GM21717 (cell line): ENCODE measurements at regions not wholly inside any gene's neighbourhood (a gene's known extent, or its start where the extent isn't known, plus 50 kb on each side); places are given as distances from the start of the nearest gene placed in this dataset.

Experiments used
- ATAC-seq: cut with Tn5 transposase; IDR thresholded peaks from one replicate; pipeline ENCODE4 v1.9.1; 2021; ENCODE audit warnings: mild to moderate bottlenecking, moderate library complexity; ENCODE audit not compliant: unreplicated experiment

- no peak for ATAC-seq
These were observed 145.4 kb upstream of the BMP2 start for GRCh38 chr20:6622041-6622440.

GRCh38 chr20:6618051-6618450 lies 149.4 kb upstream of the BMP2 start:
- no peak for ATAC-seq

GRCh38 chr20:6616421-6616820 lies 151.1 kb upstream of the BMP2 start:
- no peak for ATAC-seq

DNA sequence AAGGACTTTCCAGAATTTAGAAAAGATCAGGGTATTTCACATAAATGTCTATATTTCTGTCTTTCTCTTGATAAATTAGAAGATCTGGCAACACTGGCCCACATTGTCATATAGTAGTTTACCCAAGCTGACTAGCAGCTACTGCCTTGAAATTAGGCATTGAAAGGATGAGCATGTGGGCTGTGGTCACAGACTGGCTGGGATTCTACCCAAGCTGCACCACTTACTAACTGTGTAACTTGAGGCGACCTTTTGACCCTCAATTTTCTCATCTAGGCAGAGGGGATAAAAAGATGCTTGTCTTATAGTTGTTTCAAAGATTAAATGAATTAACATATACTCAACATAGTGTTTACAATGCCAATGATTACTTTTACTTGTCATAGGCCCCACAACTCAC lies 152.7 kb upstream of the BMP2 start:
- no peak for ATAC-seq

- ATAC-seq = no peak
These were observed 154.1 kb upstream of the BMP2 start for GRCh38 chr20:6613280-6613861.

DNA sequence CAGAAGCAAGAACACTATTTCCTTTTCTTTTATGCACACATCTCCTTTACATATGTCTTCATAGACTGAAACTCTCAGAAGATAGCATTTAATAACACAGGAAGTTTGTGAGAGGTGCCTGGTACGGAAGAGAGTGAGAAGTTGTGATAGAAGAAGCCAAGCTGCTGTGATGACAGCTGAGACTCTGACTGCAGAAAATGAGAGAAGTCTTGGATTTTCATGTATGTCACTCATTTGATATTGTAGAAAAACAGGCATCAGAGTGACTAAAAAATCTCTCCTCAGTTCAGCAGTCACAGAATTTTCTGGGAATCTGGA lies 154.9 kb upstream of the BMP2 start:
- ATAC-seq = no peak

DNA sequence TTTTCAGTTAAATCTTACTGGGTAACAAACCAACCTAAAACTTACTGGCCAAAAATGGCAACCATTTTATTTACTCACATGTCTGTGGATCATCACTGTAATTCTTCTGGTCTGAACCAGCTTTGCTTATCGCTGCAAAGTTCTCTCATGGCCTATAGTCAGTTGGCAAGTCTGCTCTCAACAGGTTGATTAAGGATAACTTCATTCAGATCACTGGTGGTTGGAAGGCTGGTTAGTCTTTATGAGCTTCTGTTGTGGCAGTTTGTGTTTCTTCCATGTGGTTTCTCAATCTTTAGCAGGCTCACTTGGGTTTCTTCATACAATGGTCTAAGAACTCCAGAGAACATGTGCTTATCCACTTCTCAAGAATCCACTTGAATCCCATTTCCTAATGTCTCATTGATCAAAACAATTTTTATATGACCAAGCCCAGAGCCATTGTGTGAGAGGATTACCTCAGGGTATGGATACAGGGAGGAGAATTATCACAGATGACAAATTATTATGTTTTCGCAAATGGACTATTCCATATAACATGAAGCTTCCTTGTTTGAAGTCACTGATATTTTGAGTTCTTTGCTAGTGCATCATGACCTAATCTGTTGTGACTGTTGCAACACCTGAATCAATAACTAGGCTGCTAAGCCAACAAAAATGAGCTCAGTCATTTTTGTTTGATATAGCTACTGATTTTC lies 155.4 kb upstream of the BMP2 start:
- no peak for ATAC-seq

GRCh38 chr20:6606651-6607050 lies 160.8 kb upstream of the BMP2 start:
- no peak for ATAC-seq

DNA sequence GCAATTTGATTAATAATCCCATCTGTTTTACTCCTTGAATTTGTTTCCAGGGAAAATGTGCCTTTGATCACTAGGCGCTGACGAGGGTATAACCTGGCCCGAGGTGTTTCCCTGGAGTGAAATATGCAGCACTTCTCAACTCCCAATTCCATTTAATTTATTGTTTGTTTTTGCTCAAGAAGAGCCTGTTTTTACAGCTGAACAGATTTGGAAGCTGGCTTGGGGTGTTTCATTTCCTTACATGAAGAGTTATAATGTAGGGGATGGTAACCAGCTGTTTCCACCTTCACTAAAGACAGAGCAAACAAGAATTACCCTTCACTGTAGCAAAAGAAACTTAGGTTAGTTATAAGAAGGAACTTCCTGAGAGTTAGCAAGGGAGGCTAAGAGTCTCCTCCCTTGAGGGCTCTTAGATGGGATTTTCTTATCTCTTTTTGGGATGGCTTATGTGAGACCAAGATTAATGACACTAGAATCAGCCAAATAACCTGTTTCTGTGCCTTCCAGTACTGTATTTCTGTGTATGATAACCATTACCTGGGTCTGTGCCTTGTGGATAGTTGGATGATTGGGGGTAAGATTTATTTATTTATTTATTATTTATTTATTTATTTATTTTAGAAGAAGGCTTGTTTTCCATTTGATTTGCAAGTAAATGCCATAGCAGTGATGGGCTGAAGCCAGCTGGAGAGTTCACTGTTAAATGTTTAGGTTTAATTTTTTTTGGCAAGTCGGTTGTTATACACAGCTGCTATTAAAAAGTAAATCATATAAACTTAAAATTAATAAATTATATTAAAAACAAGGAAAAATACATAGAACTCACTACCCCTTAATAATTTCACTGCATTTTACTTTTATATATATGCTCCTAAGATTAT lies 162.2 kb upstream of the BMP2 start:
- ATAC-seq = no peak

DNA sequence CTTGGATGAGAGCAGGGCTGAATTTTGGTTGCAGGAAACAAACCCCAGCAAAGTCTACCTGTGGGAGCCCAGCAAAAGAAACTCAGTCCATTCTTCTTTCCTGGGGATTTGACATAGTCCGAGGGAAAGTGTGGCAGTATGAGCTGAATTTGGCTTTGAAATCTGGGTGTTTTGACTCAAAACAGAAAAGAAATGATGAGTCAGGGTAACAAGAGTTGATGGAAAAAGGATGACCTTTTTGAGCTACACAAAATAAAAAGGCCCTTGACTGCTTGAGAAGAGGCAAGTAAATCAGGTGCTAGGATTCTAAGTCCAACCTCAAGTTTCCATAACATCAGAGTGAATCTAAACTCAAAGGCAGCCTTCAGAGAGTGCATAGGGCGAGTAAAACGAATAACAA lies 163.3 kb upstream of the BMP2 start:
- no peak for ATAC-seq

GRCh38 chr20:6599876-6600735 lies 167.4 kb upstream of the BMP2 start:
- no peak for ATAC-seq

DNA sequence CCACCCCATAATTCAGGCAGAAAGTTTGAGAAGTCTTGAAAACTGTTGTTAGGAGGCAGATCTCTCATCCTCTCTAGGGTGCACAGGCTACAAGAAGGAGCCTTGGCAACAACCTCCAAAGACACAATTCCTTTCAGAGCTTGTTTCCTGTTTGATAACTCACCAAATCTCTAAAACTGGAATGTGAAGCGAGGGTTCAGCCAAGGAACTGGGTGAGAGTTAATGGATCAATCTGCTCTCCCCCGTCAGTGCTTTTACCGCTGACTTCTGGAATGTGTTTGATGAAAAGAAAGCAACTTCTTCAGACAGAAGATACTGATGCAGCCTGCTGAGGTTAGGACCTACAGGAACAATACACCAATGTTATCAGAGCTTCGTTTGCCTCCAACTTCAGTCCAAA lies 171.8 kb upstream of the BMP2 start:
- no peak for ATAC-seq

DNA sequence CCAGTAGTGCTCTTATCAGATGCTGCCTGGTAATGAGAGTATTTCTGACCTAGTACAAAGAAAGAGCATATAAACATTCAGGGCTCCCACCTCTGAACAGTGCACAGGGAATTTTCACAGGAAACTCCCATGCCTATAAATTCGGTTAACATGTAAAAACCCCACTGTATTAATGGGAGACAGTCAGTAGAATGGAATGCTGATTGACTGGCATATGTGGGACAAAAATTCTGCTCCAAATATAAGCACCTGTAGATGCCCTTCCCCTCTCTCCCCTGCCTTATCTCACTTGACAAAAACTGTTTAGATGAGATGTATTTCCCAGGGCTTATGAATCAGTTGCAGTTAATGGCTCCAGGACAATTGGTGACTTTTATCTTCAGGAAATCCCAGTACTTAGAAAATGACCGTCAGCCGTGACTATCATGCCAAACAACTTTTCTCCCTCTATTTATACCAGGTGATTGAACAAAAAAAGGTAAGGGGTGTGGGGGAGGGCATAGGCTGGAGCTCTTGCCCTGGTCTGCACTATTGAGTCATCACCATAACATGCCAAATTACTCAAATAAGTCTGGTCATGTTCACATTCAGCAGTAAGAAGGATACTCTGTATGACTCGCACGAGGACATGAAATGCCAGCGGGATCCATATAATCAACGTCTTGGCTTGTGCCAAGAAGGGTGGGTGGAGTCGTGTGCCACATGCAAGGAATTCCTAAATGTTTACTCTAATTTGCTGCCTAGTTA lies 176.4 kb upstream of the BMP2 start:
- ATAC-seq = no peak

DNA sequence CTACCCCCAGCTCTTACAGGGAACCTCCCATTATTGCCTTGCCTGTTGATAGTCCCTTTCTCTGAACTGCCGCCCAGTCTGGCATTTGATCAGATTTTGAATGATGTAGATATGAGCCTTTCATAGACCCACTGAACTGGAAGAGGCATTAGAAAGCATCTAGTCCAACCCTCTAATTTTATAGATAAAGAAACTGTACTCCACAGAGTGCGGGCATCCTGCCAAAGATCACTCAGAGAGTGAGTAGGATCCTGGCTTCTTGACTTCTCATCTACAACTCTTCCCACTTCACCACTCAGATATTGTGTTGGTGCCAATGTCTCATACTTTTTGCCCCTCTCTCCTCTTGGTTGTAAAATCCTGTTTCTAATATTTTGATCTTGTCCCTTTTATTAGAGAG lies 179.2 kb upstream of the BMP2 start:
- no peak for ATAC-seq

- ATAC-seq = no peak
These were observed 184.2 kb upstream of the BMP2 start for GRCh38 chr20:6583134-6583738.

DNA sequence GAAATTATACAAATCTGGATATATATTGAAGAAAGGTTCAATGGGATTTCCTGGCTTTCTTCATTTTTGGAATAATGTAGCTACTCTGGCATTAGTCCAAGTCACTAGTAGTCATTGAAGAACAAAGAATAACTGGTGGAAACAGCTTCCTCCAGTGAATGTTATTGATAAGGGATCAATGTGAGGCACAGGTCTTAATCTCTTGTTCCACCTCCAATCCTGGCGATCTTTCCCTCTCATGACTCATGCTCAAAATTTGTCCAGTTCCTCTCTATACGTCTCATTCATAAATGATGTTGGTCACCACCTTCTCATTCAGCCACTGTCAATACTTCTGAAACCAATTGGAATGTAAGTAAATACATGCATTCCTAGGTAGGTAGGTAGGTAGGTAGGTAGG lies 185.0 kb upstream of the BMP2 start:
- ATAC-seq = no peak

GRCh38 chr20:6580486-6580885 lies 187.0 kb upstream of the BMP2 start:
- ATAC-seq = no peak

DNA sequence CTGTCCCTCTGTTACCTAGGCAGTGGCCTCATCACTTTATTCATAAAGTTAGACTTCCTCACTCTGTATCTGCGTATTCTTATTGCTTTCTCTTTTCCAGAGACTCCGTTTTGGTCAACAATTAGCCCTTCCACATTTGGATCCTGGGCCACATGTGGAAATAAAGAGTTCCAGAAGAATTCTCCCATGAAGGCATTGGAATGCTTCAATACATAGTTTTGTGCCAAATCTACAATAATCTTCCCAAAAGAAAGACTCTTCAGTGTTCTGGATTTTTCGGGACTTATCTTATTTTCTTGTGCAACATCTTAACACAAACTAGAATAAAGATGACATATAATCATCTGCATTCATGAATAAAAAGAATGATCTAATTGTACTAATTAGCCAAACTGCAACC lies 187.7 kb upstream of the BMP2 start:
- no peak for ATAC-seq

- ATAC-seq = no peak
These were observed 188.1 kb upstream of the BMP2 start for GRCh38 chr20:6579417-6579816.

GRCh38 chr20:6577451-6577850 lies 190.0 kb upstream of the BMP2 start:
- ATAC-seq = no peak
